ENCODE measurements at regions not wholly inside any gene's neighbourhood (a gene's known extent, or its start where the extent isn't known, plus 50 kb on each side); places are given as distances from the start of the nearest gene placed in this dataset.

DNA sequence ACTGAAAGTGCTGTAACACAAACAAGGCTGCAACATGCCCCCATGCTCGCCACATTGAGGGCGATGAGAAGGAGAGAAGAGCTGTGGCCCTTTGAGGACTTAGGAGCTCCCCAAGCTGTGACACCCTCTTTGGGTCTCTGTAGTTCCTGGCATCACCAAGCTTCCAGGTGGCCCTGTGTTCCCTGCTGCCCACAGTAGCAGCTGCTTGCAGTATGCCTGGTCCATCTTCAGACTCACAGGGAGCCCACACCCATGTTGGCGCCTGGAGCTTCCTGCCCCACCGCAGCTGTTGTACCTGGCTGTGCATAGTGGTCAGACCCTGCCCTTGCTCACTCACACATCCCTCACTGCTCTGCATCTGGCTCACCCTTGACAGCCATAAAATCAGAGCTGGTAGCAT, 401.2 kb upstream of the NRG3 start:
- Histone ChIP-seq H2AFZ (ENCODE audit: low read depth) (no peak overlapping the region), H3K4me2 (no peak overlapping the region), H4K20me1 (ENCODE audit: insufficient read depth) (no peaks in the 10 kb centered on the region), H3K9me2 (0 out of 2 replicates have a peak, but pooled peaks cover 2% of the 10 kb centered on the region), H3K4me3 (ENCODE audit: low read depth in 2 of 2, low read length in 1 of 2) (no peak overlapping the region), H3K9me3 (peaks cover 5% of the 10 kb centered on the region), H3F3A (replicated peaks; ENCODE audit: insufficient read depth) (no peaks in the 10 kb centered on the region), H3K79me2 (ENCODE audit: insufficient read depth) (no peaks in the 10 kb centered on the region), H3K27ac (ENCODE audit: low read depth in 2 of 2, low read length in 1 of 2) (no peak overlapping the region), H3K4me1 (ENCODE audit: control insufficient read depth in 1 of 2, insufficient read depth in 2 of 2, low read depth in 1 of 2, low read length in 1 of 2) (no peaks in the 10 kb centered on the region; a peak in 1 of 4 replicates), H3K9ac (no peak overlapping the region), H3K36me3 (replicated peaks in 1 of 2; ENCODE audit: control insufficient read depth in 1 of 2, insufficient read depth in 2 of 2, low read length in 1 of 2) (no peaks in the 10 kb centered on the region), H3K27me3 (ENCODE audit: insufficient read depth) (no peaks in the 10 kb centered on the region)
- ChIA-PET CTCF (no interaction called here), POLR2A (no interaction called here)
- TF ChIP-seq RAD21 (IDR thresholded peaks at IDR 0.05; ENCODE audit: low read length) (no peak), TAF1 (IDR thresholded peaks at IDR 0.05; ENCODE audit: borderline replicate concordance, low read depth, low read length) (no peak), FOXM1 (IDR thresholded peaks at IDR 0.05; ENCODE audit: low read depth) (no peak), RXRA (IDR thresholded peaks at IDR 0.05; ENCODE audit: borderline replicate concordance, low read depth) (no peak), GABPA (IDR thresholded peaks at IDR 0.05; ENCODE audit: low read depth) (no peak), MXI1 (IDR thresholded peaks at IDR 0.05; ENCODE audit: low read depth, low read length) (no peak), TCF12 (IDR thresholded peaks at IDR 0.05) (no peak), POLR2AphosphoS5 (IDR thresholded peaks at IDR 0.05; ENCODE audit: low read depth, low read length) (no peak), NRF1 (IDR thresholded peaks at IDR 0.05; ENCODE audit: low read depth, low read length) (no peak), RCOR1 (IDR thresholded peaks at IDR 0.05; ENCODE audit: low read length) (no peak), EP300 (IDR thresholded peaks at IDR 0.05; ENCODE audit: borderline replicate concordance in 1 of 2, low read depth in 1 of 2, low read length in 1 of 2) (no peak)
- TF ChIP-seq, protein P1, sequence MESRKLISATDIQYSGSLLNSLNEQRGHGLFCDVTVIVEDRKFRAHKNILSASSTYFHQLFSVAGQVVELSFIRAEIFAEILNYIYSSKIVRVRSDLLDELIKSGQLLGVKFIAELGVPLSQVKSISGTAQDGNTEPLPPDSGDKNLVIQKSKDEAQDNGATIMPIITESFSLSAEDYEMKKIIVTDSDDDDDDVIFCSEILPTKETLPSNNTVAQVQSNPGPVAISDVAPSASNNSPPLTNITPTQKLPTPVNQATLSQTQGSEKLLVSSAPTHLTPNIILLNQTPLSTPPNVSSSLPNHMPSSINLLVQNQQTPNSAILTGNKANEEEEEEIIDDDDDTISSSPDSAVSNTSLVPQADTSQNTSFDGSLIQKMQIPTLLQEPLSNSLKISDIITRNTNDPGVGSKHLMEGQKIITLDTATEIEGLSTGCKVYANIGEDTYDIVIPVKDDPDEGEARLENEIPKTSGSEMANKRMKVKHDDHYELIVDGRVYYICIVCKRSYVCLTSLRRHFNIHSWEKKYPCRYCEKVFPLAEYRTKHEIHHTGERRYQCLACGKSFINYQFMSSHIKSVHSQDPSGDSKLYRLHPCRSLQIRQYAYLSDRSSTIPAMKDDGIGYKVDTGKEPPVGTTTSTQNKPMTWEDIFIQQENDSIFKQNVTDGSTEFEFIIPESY (IDR thresholded peaks at IDR 0.05; ENCODE audit: borderline replicate concordance, low read depth), result no peak
- TF ChIP-seq, protein P2, sequence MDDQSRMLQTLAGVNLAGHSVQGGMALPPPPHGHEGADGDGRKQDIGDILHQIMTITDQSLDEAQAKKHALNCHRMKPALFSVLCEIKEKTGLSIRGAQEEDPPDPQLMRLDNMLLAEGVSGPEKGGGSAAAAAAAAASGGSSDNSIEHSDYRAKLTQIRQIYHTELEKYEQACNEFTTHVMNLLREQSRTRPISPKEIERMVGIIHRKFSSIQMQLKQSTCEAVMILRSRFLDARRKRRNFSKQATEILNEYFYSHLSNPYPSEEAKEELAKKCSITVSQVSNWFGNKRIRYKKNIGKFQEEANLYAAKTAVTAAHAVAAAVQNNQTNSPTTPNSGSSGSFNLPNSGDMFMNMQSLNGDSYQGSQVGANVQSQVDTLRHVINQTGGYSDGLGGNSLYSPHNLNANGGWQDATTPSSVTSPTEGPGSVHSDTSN (IDR thresholded peaks at IDR 0.05), result no peak
- TF ChIP-seq, protein P3, sequence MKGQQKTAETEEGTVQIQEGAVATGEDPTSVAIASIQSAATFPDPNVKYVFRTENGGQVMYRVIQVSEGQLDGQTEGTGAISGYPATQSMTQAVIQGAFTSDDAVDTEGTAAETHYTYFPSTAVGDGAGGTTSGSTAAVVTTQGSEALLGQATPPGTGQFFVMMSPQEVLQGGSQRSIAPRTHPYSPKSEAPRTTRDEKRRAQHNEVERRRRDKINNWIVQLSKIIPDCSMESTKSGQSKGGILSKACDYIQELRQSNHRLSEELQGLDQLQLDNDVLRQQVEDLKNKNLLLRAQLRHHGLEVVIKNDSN (IDR thresholded peaks at IDR 0.05; ENCODE audit: borderline replicate concordance, low read depth), result no peak
- TF ChIP-seq, protein P4, sequence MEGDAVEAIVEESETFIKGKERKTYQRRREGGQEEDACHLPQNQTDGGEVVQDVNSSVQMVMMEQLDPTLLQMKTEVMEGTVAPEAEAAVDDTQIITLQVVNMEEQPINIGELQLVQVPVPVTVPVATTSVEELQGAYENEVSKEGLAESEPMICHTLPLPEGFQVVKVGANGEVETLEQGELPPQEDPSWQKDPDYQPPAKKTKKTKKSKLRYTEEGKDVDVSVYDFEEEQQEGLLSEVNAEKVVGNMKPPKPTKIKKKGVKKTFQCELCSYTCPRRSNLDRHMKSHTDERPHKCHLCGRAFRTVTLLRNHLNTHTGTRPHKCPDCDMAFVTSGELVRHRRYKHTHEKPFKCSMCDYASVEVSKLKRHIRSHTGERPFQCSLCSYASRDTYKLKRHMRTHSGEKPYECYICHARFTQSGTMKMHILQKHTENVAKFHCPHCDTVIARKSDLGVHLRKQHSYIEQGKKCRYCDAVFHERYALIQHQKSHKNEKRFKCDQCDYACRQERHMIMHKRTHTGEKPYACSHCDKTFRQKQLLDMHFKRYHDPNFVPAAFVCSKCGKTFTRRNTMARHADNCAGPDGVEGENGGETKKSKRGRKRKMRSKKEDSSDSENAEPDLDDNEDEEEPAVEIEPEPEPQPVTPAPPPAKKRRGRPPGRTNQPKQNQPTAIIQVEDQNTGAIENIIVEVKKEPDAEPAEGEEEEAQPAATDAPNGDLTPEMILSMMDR (IDR thresholded peaks at IDR 0.05), result no peak
- TF ChIP-seq, protein P5, sequence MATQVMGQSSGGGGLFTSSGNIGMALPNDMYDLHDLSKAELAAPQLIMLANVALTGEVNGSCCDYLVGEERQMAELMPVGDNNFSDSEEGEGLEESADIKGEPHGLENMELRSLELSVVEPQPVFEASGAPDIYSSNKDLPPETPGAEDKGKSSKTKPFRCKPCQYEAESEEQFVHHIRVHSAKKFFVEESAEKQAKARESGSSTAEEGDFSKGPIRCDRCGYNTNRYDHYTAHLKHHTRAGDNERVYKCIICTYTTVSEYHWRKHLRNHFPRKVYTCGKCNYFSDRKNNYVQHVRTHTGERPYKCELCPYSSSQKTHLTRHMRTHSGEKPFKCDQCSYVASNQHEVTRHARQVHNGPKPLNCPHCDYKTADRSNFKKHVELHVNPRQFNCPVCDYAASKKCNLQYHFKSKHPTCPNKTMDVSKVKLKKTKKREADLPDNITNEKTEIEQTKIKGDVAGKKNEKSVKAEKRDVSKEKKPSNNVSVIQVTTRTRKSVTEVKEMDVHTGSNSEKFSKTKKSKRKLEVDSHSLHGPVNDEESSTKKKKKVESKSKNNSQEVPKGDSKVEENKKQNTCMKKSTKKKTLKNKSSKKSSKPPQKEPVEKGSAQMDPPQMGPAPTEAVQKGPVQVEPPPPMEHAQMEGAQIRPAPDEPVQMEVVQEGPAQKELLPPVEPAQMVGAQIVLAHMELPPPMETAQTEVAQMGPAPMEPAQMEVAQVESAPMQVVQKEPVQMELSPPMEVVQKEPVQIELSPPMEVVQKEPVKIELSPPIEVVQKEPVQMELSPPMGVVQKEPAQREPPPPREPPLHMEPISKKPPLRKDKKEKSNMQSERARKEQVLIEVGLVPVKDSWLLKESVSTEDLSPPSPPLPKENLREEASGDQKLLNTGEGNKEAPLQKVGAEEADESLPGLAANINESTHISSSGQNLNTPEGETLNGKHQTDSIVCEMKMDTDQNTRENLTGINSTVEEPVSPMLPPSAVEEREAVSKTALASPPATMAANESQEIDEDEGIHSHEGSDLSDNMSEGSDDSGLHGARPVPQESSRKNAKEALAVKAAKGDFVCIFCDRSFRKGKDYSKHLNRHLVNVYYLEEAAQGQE (IDR thresholded peaks at IDR 0.05; ENCODE audit: low read depth, low read length), result no peak
- DNase-seq, result no peak
- WGBS (ENCODE audit: low lambda C conversion rate), result 13% methylated on average over 4 of the region's 4 CpGs
